Cardiac fibroblast (primary cell): ENCODE measurements at regions not wholly inside any gene's neighbourhood (a gene's known extent, or its start where the extent isn't known, plus 50 kb on each side); places are given as distances from the start of the nearest gene placed in this dataset.
"Not testable (repeated sequence)": the region's sequence is repeated elsewhere in the genome, so short reads cannot be mapped to it uniquely, and the experiment has no call there.

Experiments used
- DNase-seq, 2 donors: peaks; one replicate each; pipeline versions ENCODE4 v3.0.0 to v3.0.0-alpha.2; 2010; ENCODE audit warnings: low read depth in 2 of 2
- H3K4me3 ChIP-seq, 2 donors: replicated peaks in 1 of 2; 1 replicate in 1 of 2; 2 replicates in 1 of 2; pipeline ENCODE4 v1.5.1; 2011; ENCODE audit warnings: low read depth in 2 of 2, low read length in 2 of 2, mild to moderate bottlenecking in 2 of 2, moderate library complexity in 1 of 2
- CTCF ChIP-seq: IDR thresholded peaks from one replicate; pipeline ENCODE4 v1.5.1; 2011; ENCODE audit warnings: low read depth, mild to moderate bottlenecking, low read length, inconsistent platforms

GRCh38 chr2:176885661-176886060 is 326.9 kb upstream of the HNRNPA3 start:
- no peak for DNase-seq
- no peak for TF ChIP-seq CTCF

GRCh38 chr2:176891105-176891504 is 321.5 kb upstream of the HNRNPA3 start:
- no peak for DNase-seq
- TF ChIP-seq CTCF = no peak
- no peak overlapping the region for H3K4me3 ChIP-seq

More at GRCh38 chr2:176885661-176886060, 326.9 kb upstream of the HNRNPA3 start:
- H3K4me3 ChIP-seq = no peak overlapping the region

GRCh38 chr2:176891857-176892256 is 320.7 kb upstream of the HNRNPA3 start:
- no peak overlapping the region for H3K4me3 ChIP-seq
- no peak for DNase-seq
- TF ChIP-seq CTCF = no peak

- no peak overlapping the region for H3K4me3 ChIP-seq
- no peak for TF ChIP-seq CTCF
- no peak for DNase-seq
These were observed 319.8 kb upstream of the HNRNPA3 start for GRCh38 chr2:176892676-176893226.

- DNase-seq = no peak
- TF ChIP-seq CTCF = no peak
- H3K4me3 ChIP-seq = no peak overlapping the region
These were observed 317.4 kb upstream of the HNRNPA3 start for GRCh38 chr2:176895158-176895557.

- no peak for TF ChIP-seq CTCF
- DNase-seq = no peak
- no peak overlapping the region for H3K4me3 ChIP-seq
These were observed 310.1 kb upstream of the HNRNPA3 start for GRCh38 chr2:176902454-176902853.

- not testable (repeated sequence) for DNase-seq, H3K4me3 ChIP-seq
These were observed 308.5 kb upstream of the HNRNPA3 start for GRCh38 chr2:176904053-176904452.
